Fibroblast of villous mesenchyme (primary cell): ENCODE measurements at regions not wholly inside any gene's neighbourhood (a gene's known extent, or its start where the extent isn't known, plus 50 kb on each side); places are given as distances from the start of the nearest gene placed in this dataset.
"Not testable (repeated sequence)": the region's sequence is repeated elsewhere in the genome, so short reads cannot be mapped to it uniquely, and the experiment has no call there.

Experiments used
- DNase-seq: peaks from one replicate; pipeline ENCODE4 v3.0.0-alpha.2; 2010; ENCODE audit warnings: low read depth
- H3K4me3 ChIP-seq: 2 replicates; pipeline ENCODE4 v1.5.1; 2011; ENCODE audit warnings: low read depth, mild to moderate bottlenecking, low read length
- CTCF ChIP-seq: IDR thresholded peaks from 2 replicates; pipeline ENCODE4 v1.5.1; 2012; ENCODE audit warnings: low read depth, mild to moderate bottlenecking, low read length; ENCODE audit not compliant: insufficient read depth

- H3K4me3 ChIP-seq, result no peak overlapping the region
- no peak for DNase-seq
- TF ChIP-seq CTCF, result no peak
These were observed 247.6 kb upstream of the PROK2 start for GRCh38 chr3:72032441-72033135.

- TF ChIP-seq CTCF, result no peak
- DNase-seq, result peak; percentile 32
These were observed 246.6 kb upstream of the PROK2 start for GRCh38 chr3:72031581-72031980.

DNA sequence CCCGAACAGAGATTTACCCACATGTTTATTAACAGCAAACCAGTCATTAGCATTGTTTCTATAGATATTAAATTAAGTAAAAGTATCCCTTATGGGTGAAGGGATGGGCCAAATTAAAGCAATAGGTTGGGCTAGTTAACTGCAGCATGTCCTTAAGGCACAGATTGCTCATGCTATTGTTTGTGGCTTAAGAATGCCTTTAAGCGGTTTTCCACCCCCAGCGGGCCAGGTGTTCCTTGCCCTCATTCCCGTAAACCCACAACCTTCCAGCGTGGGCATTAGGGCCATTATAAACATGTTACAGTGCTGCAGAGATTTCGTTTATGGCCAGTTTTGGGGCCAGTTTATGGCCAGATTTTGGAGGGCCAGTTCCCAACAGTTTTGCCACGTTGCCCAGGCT, 245.3 kb upstream of the PROK2 start:
- H3K4me3 ChIP-seq, DNase-seq: not testable (repeated sequence)

More at GRCh38 chr3:72031581-72031980, 246.6 kb upstream of the PROK2 start:
- no peak overlapping the region for H3K4me3 ChIP-seq

DNA sequence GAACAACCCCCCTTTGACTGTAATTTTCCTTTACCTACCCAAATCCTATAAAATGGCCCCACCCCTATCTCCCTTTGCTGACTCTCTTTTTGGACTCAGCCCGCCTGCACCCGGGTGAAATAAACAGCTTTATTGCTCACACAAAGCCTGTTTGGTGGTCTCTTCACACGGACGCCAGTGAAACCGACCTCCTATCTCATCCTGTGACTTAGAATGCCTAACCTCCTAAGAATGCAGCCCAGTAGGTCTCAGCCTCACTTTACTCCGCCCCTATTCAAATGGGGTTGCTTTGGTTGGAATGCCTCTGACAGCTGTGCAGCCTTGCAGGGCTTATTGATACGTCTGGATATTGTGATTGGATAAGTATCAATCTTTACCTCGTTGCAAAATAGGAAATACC, 243.8 kb upstream of the PROK2 start:
- peak; percentile 42 for DNase-seq

DNA sequence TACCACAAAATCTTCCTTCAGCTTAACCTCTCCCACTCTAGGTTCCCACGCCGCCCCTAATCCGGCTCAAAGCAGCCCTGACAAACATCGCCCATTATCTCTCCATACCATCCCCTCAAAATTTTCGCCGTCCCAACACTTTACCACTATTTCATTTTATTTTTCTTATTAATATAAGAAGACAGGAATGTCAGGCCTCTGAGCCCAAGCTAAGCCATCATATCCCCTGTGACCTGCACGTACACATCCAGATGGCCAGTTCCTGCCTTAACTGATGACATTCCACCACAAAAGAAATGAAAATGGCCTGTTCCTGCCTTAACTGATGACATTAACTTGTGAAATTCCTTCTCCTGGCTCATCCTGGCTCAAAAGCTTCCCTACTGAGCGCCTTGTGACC, 243.4 kb upstream of the PROK2 start:
- DNase-seq, H3K4me3 ChIP-seq: not testable (repeated sequence)

More for the DNA sequence above, 243.8 kb upstream of the PROK2 start:
- H3K4me3 ChIP-seq, result not testable (repeated sequence)

GRCh38 chr3:72027728-72028127, 242.8 kb upstream of the PROK2 start:
- H3K4me3 ChIP-seq, DNase-seq: not testable (repeated sequence)

DNA sequence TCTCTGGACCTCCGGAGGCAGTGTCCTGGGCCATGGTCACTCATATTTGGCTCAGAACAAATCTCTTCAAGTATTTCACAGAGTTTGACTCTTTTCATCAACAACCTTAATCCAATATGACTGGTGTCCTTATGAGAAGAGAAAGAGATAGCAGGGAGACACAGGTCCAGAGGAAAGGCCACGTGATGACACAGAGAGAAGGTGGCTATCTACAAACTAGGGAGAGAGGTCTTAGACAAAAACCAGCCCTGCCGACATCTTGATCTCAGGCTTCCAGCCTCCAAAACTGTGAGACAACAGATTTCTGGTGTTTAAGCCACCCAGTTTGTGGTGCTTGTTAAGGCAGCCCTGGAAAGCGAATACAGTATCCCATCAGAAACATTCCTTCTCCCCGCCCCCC, 237.1 kb upstream of the PROK2 start:
- TF ChIP-seq CTCF, result no peak
- H3K4me3 ChIP-seq, result no peak overlapping the region
- DNase-seq, result no peak

- no peak overlapping the region for H3K4me3 ChIP-seq
- no peak for TF ChIP-seq CTCF
- DNase-seq, result no peak
These were observed 236.6 kb upstream of the PROK2 start for GRCh38 chr3:72021531-72021930.

- no peak overlapping the region for H3K4me3 ChIP-seq
- DNase-seq, result no peak
- TF ChIP-seq CTCF, result no peak
These were observed 233.5 kb upstream of the PROK2 start for GRCh38 chr3:72018343-72018984.
